GM13977 (cell line): ENCODE measurements at regions not wholly inside any gene's neighbourhood (a gene's known extent, or its start where the extent isn't known, plus 50 kb on each side); places are given as distances from the start of the nearest gene placed in this dataset.

ENCODE experiments used
- DNase-seq: peaks from one replicate; pipeline ENCODE4 v3.0.0; 2012; ENCODE audit warnings: low spot score
- CTCF ChIP-seq: IDR thresholded peaks from 2 replicates; pipeline ENCODE4 v1.5.1; 2012; ENCODE audit warnings: mild to moderate bottlenecking, control low read depth; ENCODE audit not compliant: insufficient read depth; ENCODE audit errors: extremely low read depth, missing control alignments
- in situ Hi-C: fragments of 300-500 bp; cut with MboI; formaldehyde crosslinking; loops from one replicate; pipeline ENCODE4 v1.12.0; 2022; ENCODE audit warnings: low sequenced_read_pairs, low pct_unique_long_range_greater_than_20kb, mixed read lengths, inconsistent platforms; ENCODE audit not compliant: unreplicated experiment

- DNase-seq, result no peak
- in situ Hi-C loops, result no loop called here
- no peak for TF ChIP-seq CTCF
These were observed 79.0 kb upstream of the TRIB2 start for GRCh38 chr2:12637754-12638153.

DNA sequence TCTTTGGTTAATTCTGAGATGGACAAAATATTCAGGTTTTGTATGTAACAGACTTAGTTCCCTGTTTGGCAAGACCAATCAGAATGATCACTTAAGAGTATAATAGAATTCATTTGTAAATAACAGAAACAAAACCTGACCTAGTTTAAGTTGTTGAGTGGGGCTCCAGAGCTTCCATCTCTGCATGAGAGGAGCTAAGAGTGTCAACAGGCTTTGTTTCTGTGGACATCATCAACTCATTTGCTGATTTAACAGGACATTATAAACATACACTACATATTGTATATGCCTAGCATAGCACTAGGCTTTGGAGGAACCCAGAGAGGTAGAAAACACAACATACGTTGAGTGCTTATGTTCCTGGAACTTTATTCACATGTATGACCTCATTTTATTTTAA lies 75.3 kb upstream of the TRIB2 start:
- in situ Hi-C loops, result no loop called here
- no peak for TF ChIP-seq CTCF
- no peak for DNase-seq

GRCh38 chr2:12642332-12642731 lies 74.4 kb upstream of the TRIB2 start:
- no peak for DNase-seq
- in situ Hi-C loops, result no loop called here
- no peak for TF ChIP-seq CTCF

- DNase-seq, result no peak
- in situ Hi-C loops, result no loop called here
- no peak for TF ChIP-seq CTCF
These were observed 73.9 kb upstream of the TRIB2 start for GRCh38 chr2:12642859-12643258.

DNA sequence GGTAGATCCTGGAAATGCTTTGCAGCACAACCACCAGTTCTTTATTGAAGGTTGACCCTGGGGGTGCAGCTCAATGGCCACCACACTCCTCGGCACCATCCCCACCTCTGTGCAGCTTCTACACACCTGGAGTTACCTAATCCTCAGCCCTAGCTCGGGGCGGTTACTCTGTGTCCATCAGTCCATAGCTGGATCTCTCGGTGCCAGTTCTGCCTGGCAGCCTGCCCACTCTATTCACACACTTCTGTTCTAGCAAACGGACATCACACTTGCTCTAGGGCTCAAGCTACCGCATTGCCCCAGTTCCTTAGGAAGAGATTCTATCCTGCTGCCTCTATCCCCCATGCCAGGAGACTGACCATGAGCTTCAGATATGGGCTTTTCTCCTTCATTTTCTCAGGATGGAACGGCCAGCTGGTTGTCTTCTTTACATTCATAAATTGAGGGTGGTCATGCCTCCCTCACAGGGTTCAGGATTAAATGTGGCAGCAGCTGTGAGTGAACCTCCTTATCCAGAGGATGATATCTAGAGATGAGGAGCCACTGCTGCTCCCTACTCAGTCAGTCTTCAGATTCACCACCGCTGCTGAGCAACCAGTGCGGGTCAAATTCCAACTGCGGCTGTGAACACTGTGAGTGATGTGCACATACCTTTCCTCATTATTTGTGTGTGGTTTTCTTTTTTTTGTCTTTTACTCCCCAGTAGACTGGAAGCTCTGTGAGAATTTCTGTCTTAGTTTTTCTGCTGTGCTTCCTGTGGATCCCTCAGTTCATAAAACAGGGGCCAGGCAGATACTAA lies 66.9 kb upstream of the TRIB2 start:
- TF ChIP-seq CTCF, result no peak
- DNase-seq, result no peak
- in situ Hi-C loops, result no loop called here

DNA sequence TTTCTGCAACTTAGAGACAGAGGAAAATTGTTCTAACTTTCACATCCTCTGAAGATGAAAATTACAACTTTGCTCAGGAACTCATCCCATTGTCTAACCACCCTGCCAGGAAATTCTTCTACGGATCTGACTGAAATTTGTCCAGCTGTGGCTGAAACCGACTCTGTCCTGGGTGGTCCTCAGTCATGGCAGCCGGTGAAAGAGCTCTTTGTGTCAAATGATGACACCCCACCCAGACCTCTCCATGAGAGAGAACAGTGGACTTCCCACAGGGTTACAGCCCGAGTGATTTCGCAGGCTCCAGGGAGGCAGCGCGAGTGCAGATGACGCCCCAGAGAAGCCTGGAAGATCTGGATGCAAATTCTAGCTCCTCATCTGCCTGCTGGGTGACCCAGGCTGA lies 65.1 kb upstream of the TRIB2 start:
- in situ Hi-C loops, result no loop called here
- TF ChIP-seq CTCF, result no peak
- no peak for DNase-seq

- DNase-seq, result no peak
- no peak for TF ChIP-seq CTCF
- in situ Hi-C loops, result no loop called here
These were observed 64.0 kb upstream of the TRIB2 start for GRCh38 chr2:12652723-12653122.
